ENCODE measurements at regions not wholly inside any gene's neighbourhood (a gene's known extent, or its start where the extent isn't known, plus 50 kb on each side); places are given as distances from the start of the nearest gene placed in this dataset.
A peak's percentile ranks its signal among the peaks of the same experiment; 100 is the strongest.

- no peak for DNase-seq (ENCODE audit: low read depth)
Measured at GRCh38 chr13:39858794-39859193, 203.3 kb downstream of the COG6 start.

GRCh38 chr13:39859898-39860297 lies 204.4 kb downstream of the COG6 start:
- no peak for DNase-seq (ENCODE audit: low read depth)

- no peak for DNase-seq (ENCODE audit: low read depth)
Measured at GRCh38 chr13:39862900-39863299, 207.4 kb downstream of the COG6 start.

- no peak for DNase-seq (ENCODE audit: low read depth)
Measured at GRCh38 chr13:39864221-39864620, 208.8 kb downstream of the COG6 start.

GRCh38 chr13:39866722-39867121 lies 211.3 kb downstream of the COG6 start:
- DNase-seq (ENCODE audit: low read depth): no peak

GRCh38 chr13:39867807-39868206 lies 212.3 kb downstream of the COG6 start:
- DNase-seq (ENCODE audit: low read depth): no peak

- no peak for DNase-seq (ENCODE audit: low read depth)
Measured at GRCh38 chr13:39870197-39870747, 214.8 kb downstream of the COG6 start.

GRCh38 chr13:39874331-39875053 lies 219.0 kb downstream of the COG6 start:
- no peak for DNase-seq (ENCODE audit: low read depth)

- no peak for DNase-seq (ENCODE audit: low read depth)
Measured at GRCh38 chr13:39875111-39875987, 219.9 kb downstream of the COG6 start.

- DNase-seq (ENCODE audit: low read depth): no peak
Measured at GRCh38 chr13:39876258-39876657, 220.8 kb downstream of the COG6 start.

GRCh38 chr13:39877134-39877533 lies 221.7 kb downstream of the COG6 start:
- no peak for DNase-seq (ENCODE audit: low read depth)

- DNase-seq (ENCODE audit: low read depth): no peak
Measured at GRCh38 chr13:39879286-39880035, 224.0 kb downstream of the COG6 start.

- no peak for DNase-seq (ENCODE audit: low read depth)
Measured at GRCh38 chr13:39881383-39881782, 225.9 kb downstream of the COG6 start.

- DNase-seq (ENCODE audit: low read depth): no peak
Measured at GRCh38 chr13:39881887-39882286, 226.4 kb downstream of the COG6 start.

GRCh38 chr13:39884166-39884565 lies 228.7 kb downstream of the COG6 start:
- no peak for DNase-seq (ENCODE audit: low read depth)

GRCh38 chr13:39886336-39886735 lies 230.9 kb downstream of the COG6 start:
- no peak for DNase-seq (ENCODE audit: low read depth)

GRCh38 chr13:39887387-39887786 lies 231.9 kb downstream of the COG6 start:
- DNase-seq (ENCODE audit: low read depth): no peak

- DNase-seq (ENCODE audit: low read depth): no peak
Measured at GRCh38 chr13:39888865-39889810, 233.7 kb downstream of the COG6 start.

GRCh38 chr13:39890537-39890936 lies 235.1 kb downstream of the COG6 start:
- no peak for DNase-seq (ENCODE audit: low read depth)

GRCh38 chr13:39892721-39893685 lies 237.5 kb downstream of the COG6 start:
- DNase-seq (ENCODE audit: low read depth): peak; percentile 36

Data from forelimb muscle (tissue), 1 donor.